HG03575 (cell line): ENCODE measurements at regions not wholly inside any gene's neighbourhood (a gene's known extent, or its start where the extent isn't known, plus 50 kb on each side); places are given as distances from the start of the nearest gene placed in this dataset.
"Not testable (repeated sequence)": the region's sequence is repeated elsewhere in the genome, so short reads cannot be mapped to it uniquely, and the experiment has no call there.

Source experiments
- ATAC-seq: cut with Tn5 transposase; IDR thresholded peaks from one replicate; pipeline ENCODE4 v1.9.1; 2021; ENCODE audit not compliant: unreplicated experiment, insufficient number of reproducible peaks, low FRiP score; ENCODE audit errors: extremely low read depth

GRCh38 chr16:77037696-77038347 lies 153.2 kb upstream of the MON1B start:
- no peak for ATAC-seq

GRCh38 chr16:77041468-77041867 lies 149.5 kb upstream of the MON1B start:
- no peak for ATAC-seq

GRCh38 chr16:77043076-77043475 lies 147.9 kb upstream of the MON1B start:
- ATAC-seq = no peak

GRCh38 chr16:77046206-77046605 lies 144.8 kb upstream of the MON1B start:
- no peak for ATAC-seq

GRCh38 chr16:77048085-77048484 lies 142.9 kb upstream of the MON1B start:
- ATAC-seq = no peak

- ATAC-seq = no peak
Measured at GRCh38 chr16:77049577-77049976, 141.4 kb upstream of the MON1B start.

GRCh38 chr16:77056597-77056996 lies 134.4 kb upstream of the MON1B start:
- ATAC-seq = not testable (repeated sequence)

GRCh38 chr16:77057161-77057774 lies 133.7 kb upstream of the MON1B start:
- ATAC-seq = no peak

- ATAC-seq = no peak
Measured at GRCh38 chr16:77059446-77059845, 131.5 kb upstream of the MON1B start.

GRCh38 chr16:77060614-77061013 lies 130.4 kb upstream of the MON1B start:
- no peak for ATAC-seq

- no peak for ATAC-seq
Measured at GRCh38 chr16:77062878-77063675, 127.9 kb upstream of the MON1B start.

GRCh38 chr16:77063676-77064016 lies 127.3 kb upstream of the MON1B start:
- ATAC-seq = no peak

- ATAC-seq = no peak
Measured at GRCh38 chr16:77064037-77064436, 127.0 kb upstream of the MON1B start.

- ATAC-seq = no peak
Measured at GRCh38 chr16:77066896-77067496, 124.0 kb upstream of the MON1B start.

- ATAC-seq = no peak
Measured at GRCh38 chr16:77067900-77068299, 123.1 kb upstream of the MON1B start.

- no peak for ATAC-seq
Measured at GRCh38 chr16:77068402-77068801, 122.6 kb upstream of the MON1B start.

GRCh38 chr16:77069929-77070328 lies 121.1 kb upstream of the MON1B start:
- ATAC-seq = no peak

- ATAC-seq = no peak
Measured at GRCh38 chr16:77070683-77071082, 120.3 kb upstream of the MON1B start.

- no peak for ATAC-seq
Measured at GRCh38 chr16:77076839-77077238, 114.2 kb upstream of the MON1B start.
